K562 (cell line): ENCODE measurements at regions not wholly inside any gene's neighbourhood (a gene's known extent, or its start where the extent isn't known, plus 50 kb on each side); places are given as distances from the start of the nearest gene placed in this dataset.

Experiments
- ADNP ChIP-seq: fragments of 200-800 bp; sonication (Bioruptor generic); IDR thresholded peaks from 2 replicates; pipeline ENCODE4 v1.6.1; 2016; ENCODE audit warnings: missing genetic modification characterization, missing compliant biosample characterization
- CTCF ChIP-seq, 3 experiments: IDR thresholded peaks in 2 of 3; conservative IDR thresholded peaks in 1 of 3; 2 replicates each; pipeline ENCODE4 v1.5.1; 2011 to 2012; ENCODE audit warnings: low read length in 3 of 3, mild to moderate bottlenecking in 3 of 3, control low read depth in 2 of 3, improper control_type of control experiment in 1 of 3, inconsistent platforms in 1 of 3, low read depth in 1 of 3, mixed read lengths in 1 of 3, moderate library complexity in 1 of 3; ENCODE audit not compliant: insufficient read depth in 2 of 3
- E2F3 ChIP-seq: fragments of 250-450 bp; sonication (Bioruptor Pico); IDR thresholded peaks from 2 replicates; pipeline ENCODE4 v1.4.0; 2020; ENCODE audit warnings: mild to moderate bottlenecking
- MYC ChIP-seq, 2 experiments: fragments of 250-450 bp in 1 of 2; sonication (Bioruptor Pico) in 1 of 2; IDR thresholded peaks; 2 replicates each; pipeline versions ENCODE4 v1.5.1 to v1.6.1; 2012 to 2021; ENCODE audit warnings: low read depth in 2 of 2, borderline replicate concordance in 1 of 2, improper control_type of control experiment in 1 of 2, low read length in 1 of 2, mild to moderate bottlenecking in 1 of 2, moderate library complexity in 1 of 2
- PBX2 ChIP-seq, 2 experiments: IDR thresholded peaks in 1 of 2; conservative IDR thresholded peaks in 1 of 2; 2 replicates each; pipeline ENCODE4 v1.6.1; 2016; ENCODE audit warnings: low read depth in 2 of 2, mild to moderate bottlenecking in 1 of 2, missing compliant biosample characterization in 1 of 2, missing genetic modification characterization in 1 of 2, moderate library complexity in 1 of 2
- ZBTB33 ChIP-seq: sonication (generic); formaldehyde crosslinking; IDR thresholded peaks from 2 replicates; pipeline ENCODE4 v1.8.1; 2023; ENCODE audit warnings: mild to moderate bottlenecking, missing genetic modification reagents

- no peak for TF ChIP-seq E2F3 (CRISPR knock-in tag)
- no peak for TF ChIP-seq CTCF (IDR thresholded peaks at IDR 0.05 in 2 of 3, conservative IDR thresholded peaks at IDR 0.05 in 1 of 3; ENCODE audit: insufficient read depth in 2 of 3, low read depth in 1 of 3, low read length in 3 of 3)
- no peak for TF ChIP-seq ZBTB33 (CRISPR knock-in tag)
- TF ChIP-seq PBX2 (CRISPR knock-in tag; IDR thresholded peaks at IDR 0.05; ENCODE audit: low read depth): no peak
- TF ChIP-seq PBX2 (tag; conservative IDR thresholded peaks at IDR 0.05; ENCODE audit: low read depth): no peak
- no peak for TF ChIP-seq MYC (IDR thresholded peaks at IDR 0.05; ENCODE audit: low read depth, low read length)
- no peak for TF ChIP-seq MYC (CRISPR knock-in tag; IDR thresholded peaks at IDR 0.05; ENCODE audit: borderline replicate concordance, low read depth)
- no peak for TF ChIP-seq ADNP (tag)
These were observed 878.7 kb upstream of the TENM3 start for GRCh38 chr4:181364504-181364903.
